Cardiac muscle cell (in vitro differentiated cells and primary cell): ENCODE measurements at regions not wholly inside any gene's neighbourhood (a gene's known extent, or its start where the extent isn't known, plus 50 kb on each side); places are given as distances from the start of the nearest gene placed in this dataset.

ENCODE experiments used
- DNase-seq, 2 donors: peaks; one replicate each; pipeline versions ENCODE4 v3.0.0 to v3.0.0-alpha.2; 2010 to 2017; ENCODE audit warnings: low read depth in 1 of 2, low spot score in 1 of 2
- H3K27ac ChIP-seq: fragments of 200-600 bp; sonication (generic); 2 replicates; pipeline ENCODE4 v1.5.1; 2016
- H3K27me3 ChIP-seq: fragments of 200-600 bp; sonication (generic); 2 replicates; pipeline ENCODE4 v1.6.0; 2016; ENCODE audit warnings: control low read depth
- H3K36me3 ChIP-seq: fragments of 200-600 bp; sonication (generic); 2 replicates; pipeline ENCODE4 v1.5.1; 2016; ENCODE audit warnings: control low read depth
- H3K4me1 ChIP-seq: fragments of 200-600 bp; sonication (generic); 2 replicates; pipeline ENCODE4 v1.8.1; 2017; ENCODE audit warnings: low read depth, mild to moderate bottlenecking, mixed run types
- H3K4me3 ChIP-seq: fragments of 200-600 bp; sonication (generic); 2 replicates; pipeline ENCODE4 v1.5.1; 2016; ENCODE audit warnings: mild to moderate bottlenecking
- H3K9me3 ChIP-seq: fragments of 200-600 bp; sonication (generic); 2 replicates; pipeline ENCODE4 v1.5.1; 2017; ENCODE audit warnings: low read depth, mild to moderate bottlenecking, control low read depth
- TF ChIP-seq, protein P1 (sequence below): IDR thresholded peaks from 2 replicates; pipeline ENCODE4 v1.5.1; 2012; ENCODE audit warnings: low read depth, mild to moderate bottlenecking, low read length

DNA sequence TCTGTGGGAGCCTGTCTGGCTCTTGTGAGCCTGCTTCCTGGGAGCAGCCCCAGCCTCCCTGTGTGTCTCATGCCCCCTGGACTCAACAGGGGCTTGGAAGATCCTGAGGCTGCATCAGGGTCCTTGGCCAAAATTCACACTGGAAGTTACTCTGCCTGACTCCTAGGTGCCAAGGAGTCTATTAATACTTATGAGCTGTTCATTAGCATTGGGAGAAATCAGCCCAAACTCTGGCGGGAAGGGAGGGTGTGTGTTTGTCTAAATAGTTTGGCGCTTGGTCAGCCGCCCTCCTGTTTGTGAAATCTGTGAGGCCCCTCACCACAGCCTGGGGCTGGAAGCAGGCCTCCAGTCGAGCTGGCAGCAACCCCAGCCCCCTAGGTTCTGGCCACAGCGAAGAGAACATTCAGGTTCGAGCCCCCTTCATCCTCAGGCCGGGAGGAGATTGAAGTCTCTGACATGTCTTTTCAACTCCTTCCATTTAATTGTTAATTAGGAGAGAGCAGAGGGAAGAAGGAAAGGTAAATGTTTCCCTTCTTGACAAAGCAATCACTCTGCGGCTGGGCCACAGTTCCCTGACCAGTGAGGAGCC lies 82.1 kb upstream of the F3 start:
- Histone ChIP-seq H3K27me3 (no peaks in the 10 kb centered on the region), H3K36me3 (no peaks in the 10 kb centered on the region), H3K4me3 (no peak overlapping the region), H3K9me3 (no peaks in the 10 kb centered on the region), H3K27ac (no peak overlapping the region), H3K4me1 (peaks cover 6% of the 10 kb centered on the region)
- peak in 1 of 2 donors; percentile 68 for DNase-seq
- TF ChIP-seq, protein P1, sequence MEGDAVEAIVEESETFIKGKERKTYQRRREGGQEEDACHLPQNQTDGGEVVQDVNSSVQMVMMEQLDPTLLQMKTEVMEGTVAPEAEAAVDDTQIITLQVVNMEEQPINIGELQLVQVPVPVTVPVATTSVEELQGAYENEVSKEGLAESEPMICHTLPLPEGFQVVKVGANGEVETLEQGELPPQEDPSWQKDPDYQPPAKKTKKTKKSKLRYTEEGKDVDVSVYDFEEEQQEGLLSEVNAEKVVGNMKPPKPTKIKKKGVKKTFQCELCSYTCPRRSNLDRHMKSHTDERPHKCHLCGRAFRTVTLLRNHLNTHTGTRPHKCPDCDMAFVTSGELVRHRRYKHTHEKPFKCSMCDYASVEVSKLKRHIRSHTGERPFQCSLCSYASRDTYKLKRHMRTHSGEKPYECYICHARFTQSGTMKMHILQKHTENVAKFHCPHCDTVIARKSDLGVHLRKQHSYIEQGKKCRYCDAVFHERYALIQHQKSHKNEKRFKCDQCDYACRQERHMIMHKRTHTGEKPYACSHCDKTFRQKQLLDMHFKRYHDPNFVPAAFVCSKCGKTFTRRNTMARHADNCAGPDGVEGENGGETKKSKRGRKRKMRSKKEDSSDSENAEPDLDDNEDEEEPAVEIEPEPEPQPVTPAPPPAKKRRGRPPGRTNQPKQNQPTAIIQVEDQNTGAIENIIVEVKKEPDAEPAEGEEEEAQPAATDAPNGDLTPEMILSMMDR, result no peak

DNA sequence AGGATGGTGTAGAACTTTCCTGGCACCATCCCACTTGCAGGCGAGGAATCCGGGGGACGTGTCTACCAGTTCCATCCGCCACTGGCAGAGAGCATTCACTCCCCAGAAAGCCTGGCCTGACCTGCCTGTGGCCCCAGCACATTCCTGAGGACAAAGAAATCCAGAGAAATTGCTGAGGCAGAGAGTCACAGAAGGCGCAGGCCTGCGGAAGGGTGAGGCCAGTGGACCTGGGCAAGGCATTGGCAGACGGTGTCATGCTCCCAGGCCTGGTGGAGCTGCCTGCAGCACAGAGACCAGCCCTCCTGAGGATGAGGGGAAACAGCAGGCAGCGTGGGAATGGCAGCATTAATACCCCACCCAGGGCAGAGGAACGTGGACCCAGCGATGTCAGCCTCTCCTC lies 81.2 kb upstream of the F3 start:
- peaks cover 6% of the 10 kb centered on the region for H3K4me1 ChIP-seq
- H3K4me3 ChIP-seq, result no peak overlapping the region
- TF ChIP-seq, protein P1, result no peak
- no peaks in the 10 kb centered on the region for H3K9me3 ChIP-seq
- H3K36me3 ChIP-seq, result no peaks in the 10 kb centered on the region
- H3K27ac ChIP-seq, result no peak overlapping the region
- DNase-seq, result peak; percentile 5 to 79
- H3K27me3 ChIP-seq, result no peaks in the 10 kb centered on the region

DNA sequence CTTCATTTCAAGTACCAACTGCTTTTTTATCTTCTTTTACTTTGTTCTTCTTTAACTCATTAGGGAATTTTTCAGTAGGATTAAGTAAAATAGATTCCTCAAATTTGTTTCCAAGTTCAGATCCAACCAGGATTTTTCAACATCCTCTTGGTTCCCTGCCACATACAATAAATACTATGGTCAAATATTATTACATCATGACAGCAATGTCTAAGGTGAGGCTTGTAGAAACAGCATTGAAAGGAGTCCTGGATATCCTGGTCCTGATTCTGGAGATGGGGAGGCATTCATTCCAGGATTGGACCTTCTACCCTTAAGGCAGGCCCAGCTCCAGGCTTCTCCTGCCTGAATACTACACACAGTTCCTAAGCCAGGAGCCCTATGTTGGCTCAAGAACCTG lies 80.2 kb upstream of the F3 start:
- Histone ChIP-seq H3K27ac (no peak overlapping the region), H3K4me3 (no peak overlapping the region), H3K9me3 (no peaks in the 10 kb centered on the region), H3K4me1 (peaks cover 7% of the 10 kb centered on the region), H3K36me3 (no peaks in the 10 kb centered on the region), H3K27me3 (no peaks in the 10 kb centered on the region)
- DNase-seq, result no peak
- TF ChIP-seq, protein P1, result no peak

DNA sequence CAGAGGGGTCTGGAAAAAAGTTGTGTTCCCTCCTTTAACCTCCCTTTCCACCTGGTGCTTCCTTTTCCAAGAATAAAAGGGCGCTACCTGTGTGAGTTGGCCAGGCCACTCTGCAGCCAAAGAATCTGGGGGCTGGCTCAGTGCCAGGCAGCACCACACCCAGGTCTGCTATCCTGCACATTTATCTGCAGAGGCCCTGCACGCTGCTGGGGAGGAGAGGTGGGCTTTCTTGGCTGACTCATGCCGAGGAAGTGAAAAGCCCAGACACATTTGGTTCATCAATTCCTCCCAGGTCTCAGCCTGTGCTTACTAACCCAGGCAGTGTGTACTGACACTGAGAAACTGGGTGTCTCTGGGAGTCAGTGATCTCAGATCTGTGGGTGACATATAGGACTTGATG lies 79.8 kb upstream of the F3 start:
- Histone ChIP-seq H3K36me3 (no peaks in the 10 kb centered on the region), H3K27ac (no peak overlapping the region), H3K4me1 (peaks cover 12% of the 10 kb centered on the region), H3K9me3 (no peaks in the 10 kb centered on the region), H3K4me3 (no peak overlapping the region), H3K27me3 (no peaks in the 10 kb centered on the region)
- TF ChIP-seq, protein P1, result no peak
- no peak for DNase-seq

DNA sequence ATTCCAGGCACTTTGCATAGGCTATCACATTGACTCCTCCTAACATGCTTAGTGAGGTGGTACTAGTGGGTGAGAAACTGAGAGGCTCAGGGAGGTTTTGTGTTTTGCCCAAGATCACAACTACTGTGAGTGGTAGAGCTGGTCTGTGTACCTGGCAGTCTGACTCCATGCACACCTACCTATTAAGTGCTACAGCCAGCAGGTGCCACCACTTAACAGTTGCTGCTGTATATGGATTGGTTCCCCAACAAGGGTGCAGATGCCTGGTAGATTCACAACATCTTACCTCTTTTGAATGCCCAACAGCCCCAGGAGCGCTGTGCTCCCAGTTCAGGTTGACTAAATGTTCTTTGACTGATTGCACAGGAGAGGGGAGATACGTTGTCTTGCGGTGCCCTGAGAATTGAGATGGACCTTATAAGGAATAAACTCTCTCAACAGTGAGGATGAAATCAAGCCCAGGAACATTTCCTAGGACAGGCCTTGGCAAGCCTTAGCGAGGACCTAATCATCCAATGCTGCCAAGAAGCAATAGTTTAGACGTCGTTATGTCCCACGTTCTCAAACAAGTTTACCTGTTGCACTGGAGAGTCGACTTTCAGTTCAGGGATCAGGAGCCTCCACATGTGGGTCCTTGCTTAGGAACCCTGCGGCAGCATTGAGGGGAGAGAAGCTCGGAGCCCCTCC lies 78.9 kb upstream of the F3 start:
- H3K4me3 ChIP-seq, result no peak overlapping the region
- TF ChIP-seq, protein P1, result no peak
- DNase-seq, result no peak
- no peaks in the 10 kb centered on the region for H3K27me3 ChIP-seq
- H3K36me3 ChIP-seq, result no peaks in the 10 kb centered on the region
- no peaks in the 10 kb centered on the region for H3K9me3 ChIP-seq
- peaks cover 13% of the 10 kb centered on the region for H3K4me1 ChIP-seq
- H3K27ac ChIP-seq, result no peak overlapping the region
